Activated naive CD8-positive, alpha-beta T cell (primary cell): ENCODE measurements at regions not wholly inside any gene's neighbourhood (a gene's known extent, or its start where the extent isn't known, plus 50 kb on each side); places are given as distances from the start of the nearest gene placed in this dataset.
"Not testable (repeated sequence)": the region's sequence is repeated elsewhere in the genome, so short reads cannot be mapped to it uniquely, and the experiment has no call there.

Experiments used
- H3K27ac Mint-ChIP-seq: one replicate; pipeline ENCODE4 v1.8.0; 2021; ENCODE audit warnings: mixed read lengths
- H3K27me3 Mint-ChIP-seq: one replicate; pipeline ENCODE4 v1.8.0; 2021; ENCODE audit warnings: mixed read lengths
- H3K36me3 Mint-ChIP-seq: one replicate; pipeline ENCODE4 v1.8.0; 2021; ENCODE audit warnings: mixed read lengths
- H3K4me1 Mint-ChIP-seq: one replicate; pipeline ENCODE4 v1.8.0; 2021; ENCODE audit warnings: low read depth, mixed read lengths
- H3K4me3 Mint-ChIP-seq: one replicate; pipeline ENCODE4 v1.8.0; 2021; ENCODE audit warnings: mild to moderate bottlenecking, mixed read lengths
- H3K9me3 Mint-ChIP-seq: one replicate; pipeline ENCODE4 v1.8.0; 2021; ENCODE audit warnings: low read depth, mixed read lengths

DNA sequence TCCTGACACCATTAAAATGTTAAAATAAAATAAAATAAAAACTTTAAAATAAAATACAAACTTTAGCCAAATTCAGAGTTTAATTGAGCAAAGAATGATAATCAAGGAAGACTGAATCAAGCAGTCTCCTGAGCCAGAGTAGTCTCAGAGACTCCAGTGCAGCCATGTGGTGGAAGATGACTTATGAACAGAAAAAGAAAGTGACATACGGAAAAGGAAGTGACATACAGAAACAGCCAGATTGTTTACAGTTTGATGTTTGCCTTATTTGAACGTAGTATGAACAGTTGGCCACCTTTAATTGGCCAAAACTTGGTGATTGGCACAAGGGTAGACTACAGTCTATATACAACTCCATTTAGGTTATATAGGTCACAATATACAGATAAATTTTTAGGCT, 787.2 kb downstream of the ADCYAP1 start:
- Mint-ChIP-seq H3K27ac (no peak overlapping the region), H3K4me3 (no peak overlapping the region), H3K9me3 (peaks cover 4% of the 10 kb centered on the region), H3K27me3 (no peaks in the 10 kb centered on the region), H3K4me1 (no peaks in the 10 kb centered on the region), H3K36me3 (no peaks in the 10 kb centered on the region)

- H3K9me3 Mint-ChIP-seq, result no peaks in the 10 kb centered on the region
- no peak overlapping the region for H3K4me3 Mint-ChIP-seq
- H3K36me3 Mint-ChIP-seq, result no peaks in the 10 kb centered on the region
- no peak overlapping the region for H3K27ac Mint-ChIP-seq
- H3K4me1 Mint-ChIP-seq, result no peaks in the 10 kb centered on the region
- H3K27me3 Mint-ChIP-seq, result no peaks in the 10 kb centered on the region
Measured at GRCh38 chr18:1708006-1708405, 803.3 kb downstream of the ADCYAP1 start.

- H3K36me3 Mint-ChIP-seq, result no peaks in the 10 kb centered on the region
- no peaks in the 10 kb centered on the region for H3K9me3 Mint-ChIP-seq
- H3K4me1 Mint-ChIP-seq, result no peaks in the 10 kb centered on the region
- no peak overlapping the region for H3K4me3 Mint-ChIP-seq
- no peak overlapping the region for H3K27ac Mint-ChIP-seq
- H3K27me3 Mint-ChIP-seq, result no peaks in the 10 kb centered on the region
Measured at GRCh38 chr18:1710114-1710513, 805.4 kb downstream of the ADCYAP1 start.

DNA sequence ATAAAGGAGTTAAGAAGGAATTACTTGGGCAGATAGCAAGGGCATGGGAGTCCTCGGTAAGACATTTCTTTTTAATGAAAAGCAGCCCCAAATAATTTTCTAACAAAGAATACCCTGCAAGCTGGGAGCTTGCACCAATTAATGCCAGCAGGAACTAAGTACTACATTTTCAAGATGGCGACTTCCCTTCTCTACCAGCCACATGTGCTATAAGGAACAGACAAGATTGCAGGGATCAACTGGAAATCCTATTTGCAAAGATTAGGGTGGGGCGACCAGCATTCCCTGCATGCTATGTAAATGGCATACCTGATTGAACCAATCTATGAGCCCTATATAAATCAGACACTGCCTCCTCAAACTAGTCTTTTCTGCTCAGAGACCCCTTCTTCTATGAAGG, 827.5 kb downstream of the ADCYAP1 start:
- H3K4me1 Mint-ChIP-seq, result no peaks in the 10 kb centered on the region
- H3K27ac Mint-ChIP-seq, result no peak overlapping the region
- no peaks in the 10 kb centered on the region for H3K36me3 Mint-ChIP-seq
- peaks cover 13% of the 10 kb centered on the region for H3K9me3 Mint-ChIP-seq
- no peaks in the 10 kb centered on the region for H3K27me3 Mint-ChIP-seq
- H3K4me3 Mint-ChIP-seq, result no peak overlapping the region

DNA sequence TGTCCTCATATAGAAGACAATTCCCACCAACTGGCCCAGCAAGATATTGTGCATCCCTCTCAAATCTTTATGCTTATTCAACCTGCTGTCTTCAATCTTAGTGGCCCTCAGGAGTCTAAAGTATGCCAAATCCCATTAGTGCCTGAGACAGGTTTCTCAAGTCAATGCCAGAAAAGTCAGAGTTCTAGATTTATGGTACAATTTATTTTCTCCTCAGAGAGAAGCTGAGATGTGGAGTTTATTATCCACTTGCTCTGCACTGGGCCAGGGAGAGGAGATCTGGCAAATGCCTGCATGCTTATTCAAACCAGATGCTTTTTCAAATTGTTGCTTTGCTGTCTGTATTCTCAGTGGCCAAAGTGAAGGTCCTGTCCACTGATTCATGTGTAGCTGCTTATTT, 825.2 kb downstream of the METTL4 start:
- Mint-ChIP-seq H3K4me1 (no peaks in the 10 kb centered on the region), H3K4me3 (no peak overlapping the region), H3K9me3 (no peaks in the 10 kb centered on the region), H3K36me3 (no peaks in the 10 kb centered on the region), H3K27me3 (peaks cover 3% of the 10 kb centered on the region), H3K27ac (no peak overlapping the region)

- Mint-ChIP-seq H3K4me1 (no peaks in the 10 kb centered on the region), H3K27me3 (peaks cover 3% of the 10 kb centered on the region), H3K36me3 (no peaks in the 10 kb centered on the region), H3K4me3 (no peak overlapping the region), H3K27ac (no peak overlapping the region), H3K9me3 (peaks cover 10% of the 10 kb centered on the region)
Measured at GRCh38 chr18:1751249-1751648, 820.1 kb downstream of the METTL4 start.

DNA sequence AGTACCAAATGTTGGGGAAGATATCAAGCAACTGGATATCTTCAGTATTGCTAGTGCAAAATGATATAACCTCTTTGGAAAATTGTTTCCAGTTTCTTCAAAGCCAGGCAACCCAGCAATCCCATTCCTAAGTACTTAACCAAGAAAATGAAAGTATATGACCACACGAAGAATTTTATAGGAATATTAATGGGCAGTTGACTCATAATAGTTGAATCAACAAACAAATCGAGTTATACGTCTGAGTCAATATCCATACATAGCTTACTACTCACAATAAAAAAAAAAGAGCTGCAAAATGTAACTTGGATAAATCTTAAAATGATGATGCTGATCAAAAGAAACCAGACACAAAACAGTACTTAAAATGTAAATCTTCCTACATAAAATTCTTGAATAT, 810.4 kb downstream of the METTL4 start:
- peaks cover 4% of the 10 kb centered on the region for H3K9me3 Mint-ChIP-seq
- no peak overlapping the region for H3K4me3 Mint-ChIP-seq
- no peaks in the 10 kb centered on the region for H3K36me3 Mint-ChIP-seq
- H3K4me1 Mint-ChIP-seq, result no peaks in the 10 kb centered on the region
- H3K27me3 Mint-ChIP-seq, result no peaks in the 10 kb centered on the region
- H3K27ac Mint-ChIP-seq, result no peak overlapping the region

DNA sequence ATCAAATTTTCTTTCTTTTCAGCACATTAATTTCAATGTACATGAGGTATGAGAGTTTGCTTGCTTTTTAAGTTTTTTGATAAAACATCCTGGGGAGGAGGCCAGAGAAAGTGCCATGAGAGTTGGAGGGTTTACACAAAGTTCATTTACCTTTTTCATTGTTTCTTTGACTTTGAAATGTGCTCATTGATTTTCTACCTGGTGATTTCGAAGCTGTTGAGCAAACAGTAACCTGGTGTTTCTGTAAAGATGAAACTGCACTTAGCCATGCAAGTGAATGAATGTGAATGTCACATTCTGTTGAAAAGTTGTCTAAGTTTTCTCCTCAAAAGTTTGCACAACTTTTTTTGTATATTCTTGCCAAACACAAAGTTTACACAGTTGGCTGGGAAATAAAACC, 797.0 kb downstream of the METTL4 start:
- H3K27me3 Mint-ChIP-seq, result no peaks in the 10 kb centered on the region
- H3K9me3 Mint-ChIP-seq, result peaks cover 9% of the 10 kb centered on the region
- no peak overlapping the region for H3K27ac Mint-ChIP-seq
- no peaks in the 10 kb centered on the region for H3K36me3 Mint-ChIP-seq
- H3K4me3 Mint-ChIP-seq, result no peak overlapping the region
- H3K4me1 Mint-ChIP-seq, result no peaks in the 10 kb centered on the region

DNA sequence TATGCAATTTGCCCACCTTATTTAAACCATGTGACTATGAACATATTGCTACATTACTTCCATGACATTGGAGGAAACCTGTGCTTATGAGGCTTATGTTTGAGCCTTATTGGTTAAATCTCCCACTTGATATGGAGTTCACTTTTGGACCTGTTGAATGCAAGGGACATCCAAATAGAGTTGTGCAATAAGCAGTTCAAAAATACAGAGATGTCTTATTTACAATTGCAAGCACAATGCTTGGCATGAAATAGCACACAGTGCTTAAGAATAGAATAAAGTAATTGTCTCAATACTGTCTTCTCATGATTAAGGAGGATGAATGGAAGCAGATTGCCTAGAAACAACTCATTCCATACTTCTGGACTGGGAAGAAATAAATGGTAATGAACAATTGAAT, 793.5 kb downstream of the METTL4 start:
- H3K27me3 Mint-ChIP-seq, result no peaks in the 10 kb centered on the region
- H3K9me3 Mint-ChIP-seq, result peaks cover 14% of the 10 kb centered on the region
- H3K4me3 Mint-ChIP-seq, result no peak overlapping the region
- H3K36me3 Mint-ChIP-seq, result no peaks in the 10 kb centered on the region
- H3K4me1 Mint-ChIP-seq, result no peaks in the 10 kb centered on the region
- H3K27ac Mint-ChIP-seq, result no peak overlapping the region

GRCh38 chr18:1778496-1779178, 792.7 kb downstream of the METTL4 start:
- no peaks in the 10 kb centered on the region for H3K27me3 Mint-ChIP-seq
- H3K9me3 Mint-ChIP-seq, result peaks cover 14% of the 10 kb centered on the region
- no peaks in the 10 kb centered on the region for H3K36me3 Mint-ChIP-seq
- H3K4me3 Mint-ChIP-seq, result no peak overlapping the region
- H3K27ac Mint-ChIP-seq, result no peak overlapping the region
- H3K4me1 Mint-ChIP-seq, result no peaks in the 10 kb centered on the region

- Mint-ChIP-seq H3K27me3 (no peaks in the 10 kb centered on the region), H3K4me3 (no peak overlapping the region), H3K4me1 (no peaks in the 10 kb centered on the region), H3K27ac (no peak overlapping the region), H3K9me3 (peaks cover 14% of the 10 kb centered on the region), H3K36me3 (no peaks in the 10 kb centered on the region)
Measured at GRCh38 chr18:1779587-1779986, 791.7 kb downstream of the METTL4 start.

- Mint-ChIP-seq H3K4me3 (no peak overlapping the region), H3K36me3 (no peaks in the 10 kb centered on the region), H3K9me3 (peaks cover 11% of the 10 kb centered on the region), H3K27me3 (no peaks in the 10 kb centered on the region), H3K4me1 (no peaks in the 10 kb centered on the region), H3K27ac (no peak overlapping the region)
Measured at GRCh38 chr18:1784113-1784512, 787.2 kb downstream of the METTL4 start.

- not testable (repeated sequence) for H3K27ac Mint-ChIP-seq, H3K4me3 Mint-ChIP-seq, H3K9me3 Mint-ChIP-seq, H3K36me3 Mint-ChIP-seq, H3K27me3 Mint-ChIP-seq, H3K4me1 Mint-ChIP-seq
Measured at GRCh38 chr18:1785980-1786379, 785.3 kb downstream of the METTL4 start.

DNA sequence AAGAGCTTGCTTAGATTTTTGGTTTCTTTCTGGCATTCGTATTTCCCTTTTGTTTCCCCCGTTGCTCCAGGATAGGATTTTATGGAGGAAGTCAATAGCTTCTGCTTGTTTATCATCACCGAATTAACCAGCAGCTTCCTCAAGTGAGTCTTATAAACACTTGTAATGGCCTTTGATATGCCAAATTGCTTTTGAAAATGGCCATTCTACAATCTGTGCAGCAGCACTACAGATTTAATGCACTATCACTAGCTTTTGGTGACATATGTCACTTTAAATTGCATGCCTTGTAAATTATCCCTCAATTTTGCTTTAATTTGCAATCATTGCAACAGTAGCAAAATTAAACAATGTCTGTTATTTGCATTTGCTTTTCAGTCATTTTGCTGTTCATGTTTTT, 774.7 kb downstream of the METTL4 start:
- Mint-ChIP-seq H3K4me1 (no peaks in the 10 kb centered on the region), H3K27me3 (peaks cover 1% of the 10 kb centered on the region), H3K36me3 (no peaks in the 10 kb centered on the region), H3K4me3 (no peak overlapping the region), H3K27ac (no peak overlapping the region), H3K9me3 (no peaks in the 10 kb centered on the region)

DNA sequence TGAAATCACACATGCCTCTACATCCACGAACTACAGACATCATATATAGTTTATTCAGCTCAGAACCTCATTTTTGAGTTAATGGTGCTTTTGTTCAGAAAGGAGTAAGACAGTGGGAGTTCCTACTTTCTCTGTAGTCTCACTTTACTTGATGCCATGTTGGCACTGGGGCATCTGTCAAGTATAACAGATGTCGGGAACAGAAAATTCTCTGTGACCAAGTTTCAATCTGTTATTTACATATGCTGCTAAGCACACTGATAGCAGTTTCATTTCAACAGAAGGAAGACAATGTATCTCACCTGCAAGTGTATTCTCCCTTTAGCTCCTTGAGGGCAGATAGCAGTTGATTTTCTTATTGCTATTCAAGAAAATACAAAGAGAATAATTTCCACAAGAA, 774.1 kb downstream of the METTL4 start:
- Mint-ChIP-seq H3K4me3 (no peak overlapping the region), H3K27me3 (peaks cover 1% of the 10 kb centered on the region), H3K36me3 (no peaks in the 10 kb centered on the region)

GRCh38 chr18:1805521-1805920, 765.8 kb downstream of the METTL4 start:
- H3K27ac Mint-ChIP-seq, result no peak overlapping the region
- no peak overlapping the region for H3K4me3 Mint-ChIP-seq
- no peaks in the 10 kb centered on the region for H3K4me1 Mint-ChIP-seq
- no peaks in the 10 kb centered on the region for H3K9me3 Mint-ChIP-seq
- H3K27me3 Mint-ChIP-seq, result no peaks in the 10 kb centered on the region
- H3K36me3 Mint-ChIP-seq, result no peaks in the 10 kb centered on the region

More for the DNA sequence above, 774.1 kb downstream of the METTL4 start:
- no peak overlapping the region for H3K27ac Mint-ChIP-seq
- no peaks in the 10 kb centered on the region for H3K4me1 Mint-ChIP-seq
- no peaks in the 10 kb centered on the region for H3K9me3 Mint-ChIP-seq
